ENCODE measurements at regions not wholly inside any gene's neighbourhood (a gene's known extent, or its start where the extent isn't known, plus 50 kb on each side); places are given as distances from the start of the nearest gene placed in this dataset.

DNA sequence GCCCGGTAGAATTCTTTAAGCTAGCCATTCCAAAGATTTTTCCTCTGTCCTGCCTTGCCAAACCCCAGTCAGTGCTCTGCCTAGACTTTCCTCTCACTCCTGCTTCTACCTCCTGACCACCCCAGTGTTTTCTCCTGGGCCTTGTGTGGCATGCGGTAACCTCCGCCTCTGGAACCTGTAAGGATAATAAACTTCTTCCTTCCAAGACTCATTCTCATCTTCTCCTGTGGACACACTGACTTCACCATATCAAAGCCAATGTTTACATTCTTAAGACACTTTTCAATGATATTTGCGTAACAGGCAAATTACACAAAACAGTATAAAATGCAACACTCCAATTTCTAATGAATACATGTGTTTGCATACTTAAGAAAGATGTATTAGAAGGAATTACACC, 354.6 kb downstream of the RNF144B start:
- TF ChIP-seq POLR2A (IDR thresholded peaks at IDR 0.05; ENCODE audit: low read length) (no peak), GATA1 (IDR thresholded peaks at IDR 0.05; ENCODE audit: low read depth, low read length) (no peak)
